SU-DHL-6 (cell line): ENCODE measurements at regions not wholly inside any gene's neighbourhood (a gene's known extent, or its start where the extent isn't known, plus 50 kb on each side); places are given as distances from the start of the nearest gene placed in this dataset.

ENCODE experiments used
- H2AFZ ChIP-seq: fragments of 200-600 bp; sonication (generic); 2 replicates; pipeline ENCODE4 v1.6.1; 2014; ENCODE audit warnings: low read depth, mild to moderate bottlenecking, moderate library complexity, mixed read lengths, antibody characterized with exemption, low read length; ENCODE audit not compliant: severe bottlenecking
- H3F3A ChIP-seq: fragments of 200-600 bp; shearing (Covaris generic); 2 replicates; pipeline ENCODE4 v1.6.0; 2016; ENCODE audit warnings: antibody characterized with exemption, mild to moderate bottlenecking; ENCODE audit not compliant: insufficient read depth
- H3K27ac ChIP-seq: fragments of 200-600 bp; sonication (generic); 2 replicates; pipeline ENCODE4 v1.5.1; 2016; ENCODE audit warnings: low read depth, mild to moderate bottlenecking, low read length, moderate library complexity, mixed read lengths
- H3K27me3 ChIP-seq: fragments of 200-600 bp; sonication (generic), shearing (Covaris generic); 2 replicates; pipeline ENCODE4 v1.6.0; 2014; ENCODE audit warnings: mild to moderate bottlenecking, low read length
- H3K36me3 ChIP-seq: fragments of 200-600 bp; sonication (generic); 2 replicates; pipeline ENCODE4 v1.6.1; 2014; ENCODE audit warnings: mild to moderate bottlenecking, low read length, mixed read lengths
- H3K4me2 ChIP-seq: fragments of 300-600, 200-600 bp; shearing (Covaris generic), sonication (generic); 2 replicates; pipeline ENCODE4 v1.6.0; 2014; ENCODE audit warnings: low read length, low read depth, mild to moderate bottlenecking; ENCODE audit not compliant: poor library complexity, severe bottlenecking
- H3K4me3 ChIP-seq: fragments of 200-600 bp; sonication (generic); 2 replicates; pipeline ENCODE4 v1.5.1; 2014; ENCODE audit warnings: antibody characterized with exemption, low read length, mild to moderate bottlenecking, mixed read lengths; ENCODE audit not compliant: insufficient read depth, poor library complexity, severe bottlenecking
- H3K79me2 ChIP-seq: fragments of 200-600 bp; sonication (generic); 2 replicates; pipeline ENCODE4 v1.6.1; 2014; ENCODE audit warnings: mild to moderate bottlenecking, low read length, moderate library complexity; ENCODE audit not compliant: insufficient read depth
- H3K9ac ChIP-seq: fragments of 200-600 bp; sonication (generic); 2 replicates; pipeline ENCODE4 v1.7.0; 2014; ENCODE audit warnings: mild to moderate bottlenecking, low read length
- H3K9me2 ChIP-seq: fragments of 200-600 bp; sonication (generic); replicated peaks from 2 replicates; pipeline ENCODE4 v1.6.1; 2014; ENCODE audit warnings: low read length; ENCODE audit not compliant: insufficient read depth
- H3K9me3 ChIP-seq: fragments of 200-600 bp; sonication (generic); 2 replicates; pipeline ENCODE4 v1.6.1; 2014; ENCODE audit warnings: low read length, mixed read lengths; ENCODE audit not compliant: insufficient read depth
- H4K20me1 ChIP-seq: fragments of 200-600 bp; sonication (generic); 2 replicates; pipeline ENCODE4 v1.6.1; 2014; ENCODE audit warnings: low read depth, mild to moderate bottlenecking, antibody characterized with exemption, low read length, moderate library complexity, mixed read lengths
- CTCF ChIP-seq: fragments of 200-600 bp; sonication (generic); IDR thresholded peaks from one replicate; pipeline ENCODE4 v1.5.1; 2017; ENCODE audit warnings: antibody characterized with exemption, mild to moderate bottlenecking, low read length, moderate library complexity; ENCODE audit not compliant: insufficient read depth, poor library complexity, severe bottlenecking
- EZH2phosphoT487 ChIP-seq: fragments of 200-600 bp; sonication (generic), shearing (Covaris generic); conservative IDR thresholded peaks from 2 replicates; pipeline ENCODE4 v1.6.1; 2018; ENCODE audit warnings: mild to moderate bottlenecking, antibody characterized with exemption, low read length, moderate library complexity, mixed read lengths

GRCh38 chr5:20476016-20476415, 488.0 kb upstream of the CDH18 start:
- Histone ChIP-seq H3K9me2 (no peaks in the 10 kb centered on the region), H3K9ac (no peak overlapping the region), H3K36me3 (no peaks in the 10 kb centered on the region), H3K27me3 (no peaks in the 10 kb centered on the region), H3K79me2 (no peaks in the 10 kb centered on the region), H3K4me2 (no peak overlapping the region), H4K20me1 (no peaks in the 10 kb centered on the region), H3K4me3 (no peak overlapping the region), H3K27ac (no peak overlapping the region), H3F3A (no peaks in the 10 kb centered on the region), H2AFZ (no peak overlapping the region), H3K9me3 (no peaks in the 10 kb centered on the region)
- TF ChIP-seq EZH2phosphoT487: no peak
- no peak for TF ChIP-seq CTCF

GRCh38 chr5:20470997-20471396, 483.0 kb upstream of the CDH18 start:
- Histone ChIP-seq H3K4me2 (no peak overlapping the region), H3K27ac (no peak overlapping the region)
- no peak for TF ChIP-seq CTCF
- no peak for TF ChIP-seq EZH2phosphoT487

GRCh38 chr5:20469792-20470191, 481.8 kb upstream of the CDH18 start:
- peak overlapping the region; percentile 5 for H2AFZ ChIP-seq
- no peak overlapping the region for H3K4me2 ChIP-seq
- no peaks in the 10 kb centered on the region for H4K20me1 ChIP-seq
- no peak overlapping the region for H3K4me3 ChIP-seq
- no peaks in the 10 kb centered on the region for H3K36me3 ChIP-seq
- H3F3A ChIP-seq: no peaks in the 10 kb centered on the region
- H3K27ac ChIP-seq: no peak overlapping the region
- H3K9ac ChIP-seq: no peak overlapping the region
- H3K79me2 ChIP-seq: no peaks in the 10 kb centered on the region
- H3K27me3 ChIP-seq: no peaks in the 10 kb centered on the region
- H3K9me2 ChIP-seq: no peaks in the 10 kb centered on the region
- TF ChIP-seq CTCF: no peak
- TF ChIP-seq EZH2phosphoT487: no peak
- H3K9me3 ChIP-seq: no peaks in the 10 kb centered on the region

More at GRCh38 chr5:20470997-20471396, 483.0 kb upstream of the CDH18 start:
- no peaks in the 10 kb centered on the region for H3K36me3 ChIP-seq
- H3K4me3 ChIP-seq: no peak overlapping the region
- H3K9me3 ChIP-seq: no peaks in the 10 kb centered on the region
- no peaks in the 10 kb centered on the region for H4K20me1 ChIP-seq
- H3K79me2 ChIP-seq: no peaks in the 10 kb centered on the region
- H3K9ac ChIP-seq: no peak overlapping the region
- H3F3A ChIP-seq: no peaks in the 10 kb centered on the region
- no peaks in the 10 kb centered on the region for H3K27me3 ChIP-seq
- H2AFZ ChIP-seq: no peak overlapping the region
- no peaks in the 10 kb centered on the region for H3K9me2 ChIP-seq

GRCh38 chr5:20469390-20469789, 481.4 kb upstream of the CDH18 start:
- H3K4me3 ChIP-seq: no peak overlapping the region
- H3K4me2 ChIP-seq: no peak overlapping the region
- H3K27me3 ChIP-seq: no peaks in the 10 kb centered on the region

More at GRCh38 chr5:20469390-20469789, 481.4 kb upstream of the CDH18 start:
- H2AFZ ChIP-seq: peak overlapping the region; percentile 5
- no peaks in the 10 kb centered on the region for H3K9me2 ChIP-seq
- H3K79me2 ChIP-seq: no peaks in the 10 kb centered on the region
- no peaks in the 10 kb centered on the region for H3F3A ChIP-seq
- no peak overlapping the region for H3K27ac ChIP-seq
- TF ChIP-seq CTCF: no peak
- no peaks in the 10 kb centered on the region for H3K9me3 ChIP-seq
- no peak overlapping the region for H3K9ac ChIP-seq
- H4K20me1 ChIP-seq: no peaks in the 10 kb centered on the region
- no peaks in the 10 kb centered on the region for H3K36me3 ChIP-seq
